ENCODE measurements at regions not wholly inside any gene's neighbourhood (a gene's known extent, or its start where the extent isn't known, plus 50 kb on each side); places are given as distances from the start of the nearest gene placed in this dataset.
"Not testable (repeated sequence)": the region's sequence is repeated elsewhere in the genome, so short reads cannot be mapped to it uniquely, and the experiment has no call there.

- no peak for DNase-seq
Measured at GRCh38 chr15:25067725-25068309, 113.0 kb downstream of the SNRPN start.

- DNase-seq = no peak
Measured at GRCh38 chr15:25068696-25069095, 113.9 kb downstream of the SNRPN start.

GRCh38 chr15:25070353-25070963 lies 115.7 kb downstream of the SNRPN start:
- DNase-seq = no peak

DNA sequence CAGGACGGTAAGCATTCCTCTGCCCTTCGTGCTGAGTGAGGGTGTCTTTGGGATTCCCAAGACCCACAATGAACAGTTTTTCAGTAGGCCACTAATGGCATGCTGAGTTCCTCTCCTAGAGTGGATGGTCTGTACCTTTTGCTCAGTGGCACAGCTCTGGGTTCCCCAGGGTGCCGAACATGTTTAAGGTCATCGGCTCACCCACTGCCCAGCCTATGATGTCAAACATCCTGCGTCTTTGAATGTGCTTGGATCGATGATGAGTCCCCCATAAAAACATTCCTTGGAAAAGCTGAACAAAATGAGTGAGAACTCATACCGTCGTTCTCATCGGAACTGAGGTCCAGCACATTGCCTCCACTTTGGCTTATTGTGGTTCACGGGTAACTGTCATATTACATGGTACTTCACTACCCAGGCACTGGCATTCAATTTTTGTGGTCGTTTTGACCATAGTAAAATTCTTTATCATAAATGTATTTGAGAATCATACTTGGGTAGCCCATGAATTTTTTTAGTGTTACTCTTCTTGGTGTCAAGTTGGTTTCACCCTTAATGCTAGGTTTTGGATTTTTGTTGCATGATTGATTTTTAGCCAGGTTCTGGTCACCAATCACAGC lies 118.2 kb downstream of the SNRPN start:
- DNase-seq = no peak

- DNase-seq = no peak
Measured at GRCh38 chr15:25087137-25087536, 132.3 kb downstream of the SNRPN start.

DNA sequence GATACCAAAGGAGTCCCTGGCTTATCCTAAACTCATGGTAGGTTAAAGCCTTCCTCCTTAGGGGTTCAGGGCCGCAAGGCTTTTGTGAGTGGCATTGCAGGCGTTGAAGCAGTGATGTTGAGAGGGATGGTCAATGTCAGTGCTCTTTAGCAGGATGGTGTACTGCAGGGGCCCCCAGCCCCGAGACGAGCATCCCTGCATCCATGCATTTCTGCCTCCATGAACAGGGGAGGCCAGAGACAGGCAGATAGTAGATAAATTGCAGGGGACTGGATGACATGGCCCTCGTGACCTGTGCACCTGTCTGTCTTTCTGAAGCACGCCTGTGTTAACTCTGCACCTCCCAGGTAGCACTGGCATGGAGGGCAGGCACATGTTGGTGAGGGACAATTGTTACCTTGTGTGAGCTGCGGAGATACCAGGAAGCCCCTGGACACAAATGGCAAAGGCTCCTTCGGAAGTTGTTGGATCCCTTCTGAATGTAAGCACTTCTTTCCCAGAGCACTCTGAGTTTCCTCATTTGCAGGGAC lies 133.5 kb downstream of the SNRPN start:
- DNase-seq = no peak

GRCh38 chr15:25089577-25089976 lies 134.8 kb downstream of the SNRPN start:
- DNase-seq = no peak

- no peak for DNase-seq
Measured at GRCh38 chr15:25090073-25090733, 135.4 kb downstream of the SNRPN start.

- no peak for DNase-seq
Measured at GRCh38 chr15:25091421-25092158, 136.8 kb downstream of the SNRPN start.

GRCh38 chr15:25092661-25093060 lies 137.9 kb downstream of the SNRPN start:
- DNase-seq = no peak

DNA sequence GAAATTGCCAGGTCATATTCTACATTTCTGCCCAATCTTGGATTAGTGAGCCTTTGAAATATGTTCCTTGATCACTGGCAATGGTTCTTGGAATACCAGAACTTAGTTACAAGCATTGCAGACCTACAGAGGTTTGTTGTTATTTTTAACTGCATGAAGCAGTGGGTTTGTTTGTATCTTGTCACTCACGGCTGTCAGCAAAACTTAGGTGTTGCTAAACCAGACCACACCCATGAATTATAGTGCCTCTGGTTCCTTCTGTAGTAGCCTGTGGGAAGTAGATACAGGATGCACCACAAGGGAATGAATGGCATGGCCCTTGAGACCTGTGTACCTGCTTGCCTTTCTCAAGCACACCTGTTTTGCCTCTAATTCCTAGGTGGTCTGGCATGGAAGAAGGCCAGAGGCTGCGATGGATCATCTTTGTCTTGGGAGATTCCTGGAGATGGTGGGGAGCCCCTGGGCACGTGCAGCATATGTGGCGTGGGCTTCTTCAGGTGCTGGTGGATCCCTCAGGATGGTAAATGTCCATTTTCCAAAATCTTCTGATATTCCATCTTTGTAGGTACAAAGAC lies 138.8 kb downstream of the SNRPN start:
- DNase-seq = no peak

DNA sequence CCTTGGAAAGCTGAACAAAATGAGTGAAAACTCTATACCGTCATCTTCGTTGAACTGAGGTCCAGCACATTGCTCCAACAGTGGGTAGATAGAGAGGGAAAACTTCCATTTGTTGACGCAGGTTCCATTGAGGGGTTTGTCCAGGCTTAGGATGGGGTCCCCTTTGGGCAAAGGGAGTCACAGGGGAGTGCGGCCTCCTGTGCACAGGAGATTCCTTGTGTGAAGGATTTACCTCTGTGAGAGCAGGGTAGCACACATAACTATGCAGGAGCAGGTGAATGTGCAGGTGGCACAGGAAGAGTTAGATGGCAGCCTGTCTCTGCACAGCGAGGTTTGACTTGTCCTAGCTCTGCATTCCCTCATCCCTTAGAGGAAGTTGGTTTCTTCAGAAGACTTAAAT lies 139.3 kb downstream of the SNRPN start:
- DNase-seq = no peak

- DNase-seq = no peak
Measured at GRCh38 chr15:25094519-25094918, 139.7 kb downstream of the SNRPN start.

DNA sequence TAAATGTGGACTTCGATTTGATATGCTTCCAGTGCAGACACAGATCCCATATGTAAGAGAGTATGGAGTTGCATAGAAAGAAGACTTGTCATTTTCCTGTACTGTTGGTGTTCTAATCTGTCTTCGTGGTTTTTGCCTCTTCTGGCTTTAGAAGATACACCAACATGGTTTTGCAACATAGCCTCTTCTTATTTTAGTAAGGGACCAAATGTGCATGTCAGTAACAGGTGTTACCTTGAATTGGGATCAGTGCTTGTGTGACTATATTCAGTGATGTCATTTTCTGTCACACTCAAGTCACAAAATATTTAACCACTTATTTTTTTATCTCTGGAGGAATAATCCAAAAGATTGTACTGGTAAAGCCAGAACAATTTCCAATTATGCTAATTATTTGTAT lies 140.4 kb downstream of the SNRPN start:
- DNase-seq = no peak

DNA sequence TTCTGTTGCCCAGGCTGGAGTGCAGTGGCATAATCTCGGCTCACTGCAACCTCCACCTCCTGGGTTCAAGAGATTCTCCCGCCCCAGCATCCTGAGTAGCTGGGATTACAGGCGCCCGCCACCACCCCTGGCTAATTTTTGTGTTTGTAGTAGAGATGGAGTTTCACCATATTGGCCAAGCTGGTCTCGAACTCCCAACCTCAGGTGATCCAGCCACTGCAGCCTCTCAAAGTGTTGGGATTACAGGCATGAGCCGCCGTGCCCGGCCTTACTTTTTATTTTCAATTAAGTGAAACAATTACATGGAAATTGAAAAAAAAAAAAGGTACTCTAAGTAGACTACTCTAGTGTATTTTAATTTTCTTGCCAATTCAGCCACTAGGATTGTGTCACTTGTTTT lies 145.2 kb downstream of the SNRPN start:
- DNase-seq = not testable (repeated sequence)

DNA sequence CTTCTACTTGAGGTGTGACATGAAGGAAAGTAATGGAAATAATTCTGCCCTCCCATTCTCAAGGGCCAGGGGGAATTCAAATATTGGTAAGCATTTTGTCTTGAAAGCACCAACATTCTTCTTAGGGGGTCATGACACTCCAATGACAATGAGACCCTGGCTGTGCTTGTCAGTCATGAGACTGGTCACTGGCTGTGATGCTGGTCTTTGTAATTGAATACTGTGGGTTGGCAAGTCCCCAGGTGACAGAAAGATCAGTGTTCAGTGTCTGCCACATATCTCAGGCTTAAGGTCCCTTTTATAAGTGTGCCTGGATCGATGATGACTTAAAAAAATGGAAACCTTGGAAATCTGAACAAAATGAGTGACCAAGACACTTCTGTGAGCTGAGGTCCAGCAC lies 151.4 kb downstream of the SNRPN start:
- no peak for DNase-seq

GRCh38 chr15:25133804-25134203 lies 179.0 kb downstream of the SNRPN start:
- no peak for DNase-seq

DNA sequence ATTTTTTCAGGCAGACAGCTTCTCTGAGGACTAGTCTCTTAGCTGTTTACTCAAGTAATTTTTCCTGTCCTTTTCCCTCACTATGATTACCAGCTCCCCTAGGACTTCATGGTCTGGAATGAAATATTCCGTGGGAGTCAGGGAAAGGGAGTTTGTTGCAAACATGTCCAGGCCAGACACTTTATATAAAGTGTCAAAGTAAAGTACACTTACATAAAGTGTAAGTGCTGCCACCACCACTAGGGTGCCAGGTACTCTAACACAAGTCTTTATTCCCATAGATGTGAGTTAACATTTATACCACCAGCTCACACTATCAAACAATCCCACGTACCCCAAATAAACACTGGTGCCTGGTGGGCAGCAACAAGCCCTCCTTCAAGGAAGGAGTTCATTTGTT lies 179.8 kb downstream of the SNRPN start:
- no peak for DNase-seq

DNA sequence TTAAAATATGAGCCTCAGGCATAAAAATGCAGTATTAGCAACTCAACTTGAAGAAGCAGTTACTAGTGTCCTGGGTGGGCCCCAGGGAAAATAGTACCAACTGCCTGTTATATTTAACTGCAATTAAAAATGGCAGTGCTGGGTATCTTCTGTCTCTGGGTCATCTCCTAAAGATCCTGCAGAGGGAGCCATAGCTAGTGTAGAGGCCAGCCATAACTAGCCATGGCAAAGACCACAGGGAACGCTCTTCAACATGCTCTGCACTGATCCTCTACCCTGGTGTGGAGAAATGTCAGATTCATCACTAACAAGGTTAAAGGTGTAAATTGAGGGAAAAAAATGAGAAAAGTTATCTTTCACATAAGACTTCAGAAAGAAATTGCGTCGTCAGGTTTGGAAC lies 181.3 kb downstream of the SNRPN start:
- DNase-seq = no peak

GRCh38 chr15:25137013-25137412 lies 182.2 kb downstream of the SNRPN start:
- DNase-seq = no peak

DNA sequence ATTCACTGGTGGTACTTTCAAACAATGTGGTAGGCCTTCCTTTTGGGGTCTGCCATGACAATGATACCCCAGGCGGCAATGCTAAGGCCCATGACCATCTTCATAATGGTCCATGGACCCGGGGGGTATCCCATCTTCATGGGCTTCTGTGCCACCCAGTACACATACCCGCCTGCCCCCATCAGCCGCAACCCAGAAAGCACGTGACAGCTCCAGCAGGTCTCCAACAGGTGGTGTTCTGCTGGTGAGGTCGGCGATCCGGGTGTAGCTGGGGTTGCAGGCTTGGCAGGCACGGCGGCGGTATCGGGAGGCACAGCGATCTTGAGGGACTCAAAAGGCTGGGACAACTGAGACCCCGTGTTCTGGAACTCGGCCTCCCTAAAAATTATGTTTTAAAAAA lies 214.5 kb downstream of the SNRPN start:
- DNase-seq = no peak

DNA sequence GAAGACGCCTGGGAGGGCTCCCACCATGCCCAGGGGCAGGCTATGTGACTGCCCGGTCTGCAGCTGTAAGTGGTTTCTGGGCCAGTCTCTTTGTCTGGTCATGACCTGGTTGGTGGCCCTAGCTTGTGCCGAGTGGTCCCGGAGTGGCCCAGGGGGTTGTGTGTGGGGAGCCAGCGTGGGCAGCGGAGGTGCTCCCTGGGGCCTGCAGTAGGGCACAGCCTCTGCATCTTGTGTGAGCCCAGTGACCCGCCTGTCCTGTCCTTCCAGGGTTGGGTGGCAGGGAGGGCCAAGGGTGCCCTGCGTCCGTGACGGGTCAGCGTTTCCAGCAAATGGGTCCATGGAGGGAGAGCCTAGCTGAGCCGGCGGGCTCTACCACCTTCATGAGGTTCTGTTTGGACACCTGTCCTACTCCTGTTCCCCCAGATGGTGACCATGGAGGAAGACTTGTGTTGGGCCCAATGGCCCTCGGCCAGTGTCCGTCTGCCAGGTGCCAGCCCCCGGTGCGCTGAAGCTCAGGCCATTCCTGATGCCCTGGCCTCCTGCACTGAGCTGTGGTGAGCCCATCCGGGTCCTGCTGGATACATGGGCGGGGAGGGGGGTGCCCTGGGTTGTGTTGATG lies 215.4 kb downstream of the SNRPN start:
- no peak for DNase-seq
